GM23248 (cell line): ENCODE measurements at regions not wholly inside any gene's neighbourhood (a gene's known extent, or its start where the extent isn't known, plus 50 kb on each side); places are given as distances from the start of the nearest gene placed in this dataset.

Experiments
- DNase-seq: peaks from one replicate; pipeline ENCODE4 v3.0.0-alpha.2; 2015
- H2AFZ ChIP-seq: fragments of 200-600 bp; sonication (generic); 2 replicates; pipeline ENCODE4 v1.6.1; 2016; ENCODE audit warnings: antibody characterized with exemption
- H3F3A ChIP-seq: fragments of 200-600 bp; sonication (generic); 2 replicates; pipeline ENCODE4 v1.6.1; 2016; ENCODE audit warnings: mild to moderate bottlenecking, antibody characterized with exemption, mixed run types; ENCODE audit not compliant: insufficient read depth
- H3K27ac ChIP-seq: fragments of 200-600 bp; sonication (generic); 2 replicates; pipeline ENCODE4 v1.5.1; 2016; ENCODE audit warnings: mild to moderate bottlenecking
- H3K27me3 ChIP-seq: fragments of 200-600 bp; sonication (generic); replicated peaks from 2 replicates; pipeline ENCODE4 v1.6.1; 2016; ENCODE audit warnings: mild to moderate bottlenecking; ENCODE audit not compliant: insufficient read depth
- H3K36me3 ChIP-seq: fragments of 200-600 bp; sonication (generic); 2 replicates; pipeline ENCODE4 v1.6.1; 2016; ENCODE audit warnings: low read depth, mild to moderate bottlenecking
- H3K4me1 ChIP-seq: fragments of 200-600 bp; sonication (generic); 2 replicates; pipeline ENCODE4 v1.6.1; 2016; ENCODE audit warnings: mild to moderate bottlenecking; ENCODE audit not compliant: insufficient read depth
- H3K4me2 ChIP-seq: fragments of 200-600 bp; sonication (generic); one replicate; pipeline ENCODE4 v1.6.1; 2016; ENCODE audit warnings: mild to moderate bottlenecking; ENCODE audit not compliant: unreplicated experiment
- H3K4me3 ChIP-seq: fragments of 200-600 bp; sonication (generic); 2 replicates; pipeline ENCODE4 v1.5.1; 2016; ENCODE audit warnings: mild to moderate bottlenecking
- H3K79me2 ChIP-seq: fragments of 200-600 bp; sonication (generic); 2 replicates; pipeline ENCODE4 v1.6.1; 2016; ENCODE audit warnings: mild to moderate bottlenecking; ENCODE audit not compliant: insufficient read depth
- H3K9ac ChIP-seq: fragments of 200-600 bp; sonication (generic); 2 replicates; pipeline ENCODE4 v1.6.1; 2016; ENCODE audit warnings: mild to moderate bottlenecking
- H3K9me2 ChIP-seq: fragments of 200-600 bp; sonication (generic); 2 replicates; pipeline ENCODE4 v1.6.1; 2016; ENCODE audit warnings: mixed run types, mild to moderate bottlenecking, moderate library complexity; ENCODE audit not compliant: insufficient read depth
- H3K9me3 ChIP-seq: fragments of 200-600 bp; sonication (generic); one replicate; pipeline ENCODE4 v1.6.1; 2017; ENCODE audit warnings: low read depth
- H4K20me1 ChIP-seq: fragments of 200-600 bp; sonication (generic); 2 replicates; pipeline ENCODE4 v1.6.0; 2016; ENCODE audit not compliant: insufficient read depth
- EZH2 ChIP-seq: fragments of 200-600 bp; sonication (generic); IDR thresholded peaks from 2 replicates; pipeline ENCODE4 v1.6.1; 2018; ENCODE audit warnings: antibody characterized with exemption, mild to moderate bottlenecking; ENCODE audit not compliant: insufficient read depth, poor library complexity, severe bottlenecking
- EZH2phosphoT487 ChIP-seq: fragments of 200-600 bp; sonication (generic); IDR thresholded peaks from 2 replicates; pipeline ENCODE4 v1.6.1; 2018; ENCODE audit warnings: antibody characterized with exemption, moderate library complexity, mild to moderate bottlenecking, low read depth; ENCODE audit not compliant: insufficient read depth
- whole genome bisulfite sequencing, 2 experiments: methylation state at CpG; one replicate each; pipeline ENCODE4 v1.1.6; 2015 to 2017; ENCODE audit warnings: low lambda C conversion rate in 2 of 2, low coverage in 1 of 2; ENCODE audit errors: missing lambda C conversion rate in 2 of 2; 5-methylcytosine and 5-hydroxymethylcytosine counted together
- in situ Hi-C: fragments of 300-500 bp; cut with MboI; formaldehyde crosslinking; loops from 2 replicates; pipeline ENCODE4 v1.15.0; 2020

- no peak overlapping the region for H3K9ac ChIP-seq
- no peaks in the 10 kb centered on the region for H3K79me2 ChIP-seq
- H3K27me3 ChIP-seq, result no peaks in the 10 kb centered on the region
- no peaks in the 10 kb centered on the region for H3K9me2 ChIP-seq
- 32 to 55% methylated on average over 3 to 4 of the region's 4 CpGs for WGBS, 2 experiments
- H2AFZ ChIP-seq, result 0 out of 2 replicates have a peak overlapping the region, but pooled peaks have one; percentile 45
- DNase-seq, result peak; percentile 72
- in situ Hi-C loops, result no loop called here
- H3K36me3 ChIP-seq, result no peaks in the 10 kb centered on the region
- H3K9me3 ChIP-seq, result no peaks in the 10 kb centered on the region
- no peak overlapping the region for H3K4me3 ChIP-seq
- H4K20me1 ChIP-seq, result no peaks in the 10 kb centered on the region
- no peak overlapping the region for H3K4me2 ChIP-seq
- no peak overlapping the region for H3K27ac ChIP-seq
- TF ChIP-seq EZH2, result no peak
- no peak for TF ChIP-seq EZH2phosphoT487
- no peaks in the 10 kb centered on the region for H3K4me1 ChIP-seq
- H3F3A ChIP-seq, result no peaks in the 10 kb centered on the region
These were observed 112.3 kb upstream of the BCOR start for GRCh38 chrX:40209951-40210617.

GRCh38 chrX:40207626-40208025 is 109.9 kb upstream of the BCOR start:
- Histone ChIP-seq H3K27ac (no peak overlapping the region), H3K9ac (no peak overlapping the region), H3K4me1 (no peaks in the 10 kb centered on the region), H2AFZ (no peak overlapping the region), H3K4me3 (no peak overlapping the region), H3K4me2 (no peak overlapping the region), H3K27me3 (no peaks in the 10 kb centered on the region), H4K20me1 (no peaks in the 10 kb centered on the region), H3K36me3 (no peaks in the 10 kb centered on the region), H3K9me2 (no peaks in the 10 kb centered on the region), H3K9me3 (no peaks in the 10 kb centered on the region), H3K79me2 (no peaks in the 10 kb centered on the region), H3F3A (no peaks in the 10 kb centered on the region)
- 19 to 67% methylated on average over 2 to 4 of the region's 4 CpGs for WGBS, 2 experiments
- no peak for TF ChIP-seq EZH2phosphoT487
- no peak for TF ChIP-seq EZH2
- in situ Hi-C loops, result no loop called here
- peak; percentile 50 for DNase-seq

GRCh38 chrX:40205471-40205870 is 107.7 kb upstream of the BCOR start:
- H4K20me1 ChIP-seq, result no peaks in the 10 kb centered on the region
- TF ChIP-seq EZH2phosphoT487, result no peak
- TF ChIP-seq EZH2, result no peak
- no peaks in the 10 kb centered on the region for H3K36me3 ChIP-seq
- H3K4me2 ChIP-seq, result no peak overlapping the region
- no peak overlapping the region for H3K27ac ChIP-seq
- DNase-seq, result no peak
- H3F3A ChIP-seq, result no peaks in the 10 kb centered on the region
- no peaks in the 10 kb centered on the region for H3K4me1 ChIP-seq
- in situ Hi-C loops, result no loop called here
- H3K79me2 ChIP-seq, result no peaks in the 10 kb centered on the region
- no peaks in the 10 kb centered on the region for H3K27me3 ChIP-seq
- no peak overlapping the region for H3K4me3 ChIP-seq
- H3K9me3 ChIP-seq, result no peaks in the 10 kb centered on the region
- H3K9ac ChIP-seq, result no peak overlapping the region
- no peak overlapping the region for H2AFZ ChIP-seq
- 61 to 74% methylated on average over 10 to 20 of the region's 26 CpGs for WGBS, 2 experiments
- H3K9me2 ChIP-seq, result no peaks in the 10 kb centered on the region

- H2AFZ ChIP-seq, result no peak overlapping the region
- in situ Hi-C loops, result no loop called here
These were observed 104.7 kb upstream of the BCOR start for GRCh38 chrX:40202456-40202855.

More at GRCh38 chrX:40202456-40202855, 104.7 kb upstream of the BCOR start:
- Histone ChIP-seq H3F3A (no peaks in the 10 kb centered on the region), H3K4me2 (no peak overlapping the region), H3K79me2 (no peaks in the 10 kb centered on the region), H4K20me1 (no peaks in the 10 kb centered on the region), H3K36me3 (no peaks in the 10 kb centered on the region), H3K9ac (no peak overlapping the region), H3K9me2 (no peaks in the 10 kb centered on the region), H3K9me3 (no peaks in the 10 kb centered on the region), H3K27me3 (no peaks in the 10 kb centered on the region), H3K4me1 (no peaks in the 10 kb centered on the region), H3K27ac (no peak overlapping the region), H3K4me3 (no peak overlapping the region)
- no peak for TF ChIP-seq EZH2phosphoT487
- 97% methylated on average over 5 of the region's 5 CpGs; no CpG with 5 or more reads in 1 of the 2 experiments for WGBS, 2 experiments
- DNase-seq, result no peak
